ENCODE measurements at regions not wholly inside any gene's neighbourhood (a gene's known extent, or its start where the extent isn't known, plus 50 kb on each side); places are given as distances from the start of the nearest gene placed in this dataset.
"Not testable (repeated sequence)": the region's sequence is repeated elsewhere in the genome, so short reads cannot be mapped to it uniquely, and the experiment has no call there.

DNA sequence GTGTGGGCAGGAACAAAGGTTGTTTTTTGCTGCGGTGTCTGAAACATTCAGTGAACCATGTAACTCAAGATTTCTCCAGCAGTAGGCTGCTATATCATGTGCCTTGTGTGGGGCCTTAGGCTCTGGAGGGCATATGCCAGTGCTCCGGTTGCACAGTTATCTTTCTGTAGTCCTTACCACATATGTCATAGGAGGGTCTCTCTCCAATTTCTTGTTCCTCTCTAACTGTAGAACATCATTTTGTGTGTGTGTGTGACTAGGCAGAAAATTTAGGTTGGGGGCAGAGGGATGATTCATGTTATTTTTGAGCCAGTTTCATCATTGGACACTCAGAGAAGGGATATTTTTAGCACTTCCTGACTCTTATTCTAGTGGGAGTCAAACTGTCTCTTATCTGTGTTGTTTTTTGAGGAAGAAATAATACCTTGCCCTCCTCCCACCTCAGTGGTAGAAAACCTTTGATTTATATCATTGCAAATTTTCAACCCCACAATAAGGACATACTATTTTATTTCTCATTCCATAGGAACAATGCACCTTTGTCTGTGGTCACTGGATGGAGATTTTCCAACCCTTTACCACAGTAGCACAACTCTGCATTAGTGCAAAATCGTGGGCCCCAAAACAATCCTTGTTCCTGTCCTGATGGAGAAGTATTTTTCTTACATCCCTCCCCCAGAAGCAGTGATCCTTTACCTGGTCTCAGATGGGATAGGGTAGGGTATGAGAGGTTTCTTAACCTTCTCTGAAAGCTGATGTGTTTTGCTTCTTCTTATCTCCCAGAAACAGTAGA lies 113.9 kb downstream of the CCDC74A start:
- no peak for DNase-seq

DNA sequence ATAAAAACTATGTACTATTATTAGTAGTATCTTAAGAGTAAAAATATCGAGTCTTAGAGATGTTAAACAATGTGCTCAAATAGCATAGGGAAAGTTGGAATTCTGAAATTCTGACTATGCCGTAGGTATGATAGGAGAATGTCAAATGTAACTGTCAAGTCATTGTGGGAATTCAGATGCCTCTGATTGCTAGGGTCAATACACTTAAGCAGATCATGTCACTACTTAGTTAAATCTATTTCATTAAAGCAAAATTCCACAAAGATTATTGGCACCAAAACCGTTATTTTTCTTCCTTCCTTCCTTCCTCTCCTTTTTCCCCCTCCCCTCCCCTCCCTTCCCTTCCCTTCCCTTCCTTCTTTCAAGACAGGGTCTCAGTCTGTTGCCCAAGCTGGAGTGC lies 115.5 kb downstream of the CCDC74A start:
- DNase-seq: not testable (repeated sequence)

DNA sequence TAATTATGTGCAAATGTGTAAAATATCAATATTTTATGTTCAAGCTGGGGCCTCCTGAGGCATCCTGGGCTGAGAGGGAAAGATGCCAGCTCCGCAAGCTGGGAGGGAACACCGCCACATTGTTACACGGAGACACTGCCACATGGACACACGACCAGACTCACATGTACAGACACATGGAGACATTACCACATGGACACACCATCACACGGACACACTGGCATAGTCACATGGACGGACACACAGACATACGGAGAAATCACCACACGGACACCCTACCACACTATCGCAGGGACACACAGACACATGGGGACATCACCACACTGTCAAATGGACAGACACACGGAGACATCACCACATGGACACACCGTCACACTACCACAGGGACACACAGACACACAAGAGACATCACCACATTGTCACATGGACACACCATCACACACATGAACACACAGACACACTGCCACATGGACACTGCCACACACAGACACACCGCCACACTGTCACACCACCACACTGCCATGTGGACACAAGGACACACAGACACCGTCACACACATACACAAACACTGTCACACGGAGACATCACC lies 117.6 kb downstream of the CCDC74A start:
- no peak for DNase-seq

DNA sequence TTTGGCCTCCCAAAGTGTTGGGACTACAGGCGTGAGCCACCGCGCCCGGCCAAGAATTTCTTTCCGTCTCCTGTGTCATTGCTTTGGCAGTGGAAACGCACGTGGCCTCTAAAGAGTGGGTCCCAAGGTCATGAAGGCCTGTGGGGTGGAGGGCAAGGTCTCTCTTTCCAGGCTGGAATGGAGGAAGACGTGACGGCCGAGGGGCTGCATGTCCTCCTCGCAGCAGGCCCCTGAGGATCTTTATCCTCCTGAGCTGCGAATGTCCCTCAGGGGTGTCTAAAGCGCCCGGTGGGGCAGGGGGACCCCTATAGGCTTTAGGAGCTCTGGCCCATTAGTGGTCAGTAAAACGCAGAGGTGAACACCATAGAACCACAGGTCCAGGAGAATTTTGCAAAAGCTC lies 118.5 kb downstream of the CCDC74A start:
- DNase-seq: not testable (repeated sequence)

DNA sequence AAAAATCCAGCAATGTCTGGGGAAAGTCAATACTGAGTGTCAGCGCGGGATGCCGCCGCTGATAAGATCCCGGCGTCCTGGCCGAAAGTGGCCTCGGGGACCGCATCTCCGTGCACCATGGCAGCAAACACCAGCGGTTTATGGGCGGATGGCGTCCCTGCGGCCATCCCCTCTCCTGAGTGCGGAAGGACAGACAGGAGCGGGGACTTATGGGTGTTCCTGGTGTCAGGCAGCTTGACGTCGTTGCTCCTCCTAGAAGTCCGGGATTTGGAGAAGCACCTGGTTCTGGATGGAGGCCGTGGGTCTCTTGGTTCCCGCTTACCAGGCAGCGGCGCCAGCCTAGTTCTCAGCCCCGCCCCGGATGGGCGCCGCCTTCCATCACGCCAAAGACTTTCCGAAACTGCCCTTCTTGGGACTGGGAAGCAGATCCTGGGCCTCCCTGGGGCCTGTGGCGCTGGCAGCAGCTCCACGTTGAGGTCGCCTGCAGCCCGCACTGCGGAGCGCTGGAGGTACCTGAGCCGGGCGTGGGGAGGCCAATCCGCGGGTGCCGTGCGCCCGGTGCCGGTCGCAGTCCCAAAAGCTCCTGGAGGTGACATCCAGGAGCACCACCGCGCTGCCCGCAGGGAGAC lies 119.1 kb downstream of the CCDC74A start:
- no peak for DNase-seq

DNA sequence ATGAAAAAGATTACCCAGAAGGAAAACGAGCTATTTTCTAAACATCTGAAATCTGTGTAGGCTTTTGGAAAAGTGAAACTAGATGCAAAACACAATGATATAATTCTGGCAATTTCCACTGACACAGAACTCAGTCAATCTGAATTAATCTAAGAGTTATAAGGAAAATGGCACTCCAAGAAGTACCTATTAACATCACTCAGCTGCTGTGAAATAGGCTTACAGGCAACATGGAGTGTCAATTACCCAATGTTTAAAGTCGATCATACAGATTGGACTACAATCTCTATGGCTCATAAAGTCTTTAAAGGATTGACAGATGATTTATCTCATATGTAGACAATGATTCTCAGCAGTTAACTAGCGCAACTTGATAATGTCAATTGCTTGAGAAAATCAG lies 120.9 kb downstream of the CCDC74A start:
- DNase-seq: peak; percentile 13

DNA sequence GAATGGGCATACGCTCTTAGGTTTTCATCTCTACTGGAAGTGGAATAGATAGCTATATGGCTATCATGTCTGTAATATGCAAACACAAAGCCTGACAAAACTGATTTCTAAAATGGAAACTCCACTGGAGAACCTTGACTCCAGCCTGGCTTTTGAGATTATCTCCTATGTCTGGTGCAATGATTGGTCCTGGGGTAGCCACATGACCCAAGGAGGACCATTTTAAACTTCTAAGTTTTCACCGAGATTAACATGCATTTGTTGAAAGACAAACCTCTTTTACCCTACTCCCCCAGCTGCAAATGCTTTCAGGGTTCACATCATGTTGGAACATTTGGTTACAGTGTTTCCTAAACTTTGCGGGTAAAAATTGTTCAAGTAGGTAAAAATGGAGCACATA lies 124.6 kb downstream of the CCDC74A start:
- not testable (repeated sequence) for DNase-seq

DNA sequence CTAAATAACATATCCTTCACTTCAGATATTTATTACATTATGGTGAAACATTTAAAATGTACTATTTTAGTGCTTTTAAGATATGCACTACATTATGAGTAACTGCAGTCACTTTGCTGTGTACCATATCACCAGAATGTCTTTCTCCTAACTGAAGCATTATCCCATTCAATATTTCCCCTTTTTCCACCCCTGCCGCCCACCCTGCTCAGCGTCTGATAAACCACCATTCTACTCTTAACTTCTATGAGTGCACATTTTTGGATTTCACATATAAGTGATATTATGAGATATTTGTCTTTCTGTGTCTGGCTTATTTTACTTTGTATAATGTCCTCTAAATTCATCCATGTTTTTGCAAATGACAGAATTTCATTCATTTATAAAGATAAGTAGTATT lies 126.4 kb downstream of the CCDC74A start:
- not testable (repeated sequence) for DNase-seq

DNA sequence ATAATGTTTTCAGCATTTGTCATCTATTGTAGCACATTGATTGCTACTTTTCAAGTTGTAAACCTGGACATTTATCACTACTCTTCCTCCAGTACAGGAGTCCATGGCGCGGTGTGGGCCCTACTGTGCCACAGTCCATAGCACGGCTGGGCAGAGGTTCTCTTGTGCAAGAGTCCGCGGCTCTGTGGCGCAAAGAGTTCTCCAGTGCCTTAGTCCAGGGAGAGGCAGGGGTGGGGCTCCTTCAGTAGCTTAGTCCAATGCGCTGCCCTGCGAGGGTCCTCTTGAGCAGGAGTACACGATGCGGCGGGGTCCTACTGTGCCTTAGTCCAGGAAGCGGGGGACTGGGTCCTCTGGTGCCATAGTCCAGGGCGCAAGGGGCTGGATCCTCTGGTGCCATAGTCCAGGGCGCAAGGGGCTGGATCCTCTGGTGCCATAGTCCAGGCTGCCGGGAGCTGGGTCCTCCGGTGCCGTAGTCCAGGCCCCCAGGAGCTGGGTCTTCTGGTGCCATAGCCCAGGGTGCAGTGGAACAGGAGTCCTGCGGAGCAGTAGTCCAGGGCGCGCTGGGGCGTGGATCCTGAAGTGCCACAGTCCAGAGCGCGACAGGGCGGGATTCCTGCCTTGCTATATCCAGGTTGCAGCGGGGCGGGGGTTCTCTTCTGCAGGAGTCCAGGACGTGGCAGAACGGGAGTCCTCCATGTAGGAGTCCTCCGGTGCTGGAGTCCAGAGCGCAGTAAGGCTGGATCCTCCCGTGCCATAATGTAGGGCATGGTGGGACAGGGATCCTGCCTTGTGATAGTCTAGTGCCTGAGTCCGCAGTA lies 129.3 kb downstream of the CCDC74A start:
- no peak for DNase-seq

DNA sequence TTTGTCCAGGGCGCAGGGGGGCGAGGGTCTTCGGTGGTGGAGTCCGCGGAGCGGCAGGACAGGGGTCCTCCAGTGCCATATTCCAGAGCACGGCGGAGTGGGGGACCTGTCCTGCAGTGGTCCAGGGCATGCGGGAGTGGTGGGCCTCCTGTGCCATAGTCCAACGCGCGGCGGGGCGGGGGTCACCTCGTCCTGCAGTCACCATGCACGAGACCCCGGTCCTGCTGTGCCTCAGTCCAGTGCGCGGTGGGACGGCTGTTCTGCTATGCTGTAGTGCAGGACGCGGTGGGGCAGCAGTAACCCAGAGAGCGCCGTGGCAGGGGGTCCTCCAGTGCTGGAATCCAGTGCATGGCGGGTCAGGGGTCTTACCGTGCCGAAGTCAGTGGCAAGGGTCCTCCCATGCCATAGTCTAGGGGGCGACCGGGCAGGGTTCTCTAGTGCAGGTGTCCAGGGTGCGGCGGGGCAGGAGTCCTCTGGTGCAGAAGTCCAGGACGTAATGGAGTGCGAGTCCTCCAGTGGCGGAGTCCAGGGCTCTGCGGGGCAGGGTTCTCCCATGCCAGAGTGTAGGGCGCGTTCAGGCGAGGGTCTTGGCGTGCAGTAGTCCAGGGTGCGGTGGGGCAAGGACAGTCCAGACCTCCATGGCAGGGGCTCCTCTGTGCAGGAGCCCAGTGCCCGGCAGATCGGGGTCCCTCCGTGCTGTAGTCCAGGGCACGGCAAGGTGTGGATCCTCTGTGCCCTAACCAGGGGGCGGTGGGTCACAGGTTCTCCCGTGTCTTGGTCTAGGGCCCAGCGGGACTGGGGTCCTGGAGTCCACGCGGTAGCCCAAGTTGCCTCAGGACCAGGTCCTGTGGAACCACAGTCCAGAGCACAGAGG lies 130.4 kb downstream of the CCDC74A start:
- DNase-seq: no peak

DNA sequence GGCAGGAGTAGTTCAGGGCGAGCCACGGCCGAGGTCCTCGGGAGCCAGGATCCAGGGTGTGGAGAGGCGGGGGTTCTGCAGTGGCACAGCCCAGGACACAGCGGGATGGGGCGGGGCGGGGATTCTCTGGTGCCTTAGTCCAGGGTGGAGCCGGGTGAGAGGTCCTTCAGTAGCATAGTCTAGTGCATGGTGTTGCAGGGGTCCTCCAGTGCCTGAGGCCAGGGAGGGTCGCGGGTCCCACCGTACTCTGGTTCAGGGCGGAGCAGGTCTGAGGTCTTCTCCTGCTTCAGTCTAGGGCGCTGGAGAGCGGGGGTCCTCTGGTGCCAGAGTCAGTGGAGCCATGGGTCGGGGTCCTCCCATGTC lies 131.1 kb downstream of the CCDC74A start:
- DNase-seq: no peak

DNA sequence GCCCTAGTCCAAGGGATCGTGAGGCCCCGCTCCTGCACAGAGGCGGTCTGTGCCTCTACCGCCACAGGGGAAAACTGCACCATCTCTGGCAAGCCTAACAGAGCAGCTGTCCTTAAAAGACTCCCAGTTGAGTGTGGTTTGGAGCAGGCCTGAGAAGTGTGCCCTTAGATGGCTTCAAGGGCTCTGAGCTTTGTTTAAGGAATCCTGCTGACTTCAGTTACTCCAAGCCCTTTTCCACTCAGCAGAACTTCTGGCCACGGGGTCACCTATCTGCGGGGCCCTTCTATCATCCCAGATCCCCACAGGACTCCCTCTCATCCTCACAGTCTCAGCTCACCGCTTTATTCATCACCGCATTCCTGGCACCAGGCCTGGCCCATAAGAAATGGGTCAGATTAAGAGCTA lies 131.5 kb downstream of the CCDC74A start:
- DNase-seq: no peak

DNA sequence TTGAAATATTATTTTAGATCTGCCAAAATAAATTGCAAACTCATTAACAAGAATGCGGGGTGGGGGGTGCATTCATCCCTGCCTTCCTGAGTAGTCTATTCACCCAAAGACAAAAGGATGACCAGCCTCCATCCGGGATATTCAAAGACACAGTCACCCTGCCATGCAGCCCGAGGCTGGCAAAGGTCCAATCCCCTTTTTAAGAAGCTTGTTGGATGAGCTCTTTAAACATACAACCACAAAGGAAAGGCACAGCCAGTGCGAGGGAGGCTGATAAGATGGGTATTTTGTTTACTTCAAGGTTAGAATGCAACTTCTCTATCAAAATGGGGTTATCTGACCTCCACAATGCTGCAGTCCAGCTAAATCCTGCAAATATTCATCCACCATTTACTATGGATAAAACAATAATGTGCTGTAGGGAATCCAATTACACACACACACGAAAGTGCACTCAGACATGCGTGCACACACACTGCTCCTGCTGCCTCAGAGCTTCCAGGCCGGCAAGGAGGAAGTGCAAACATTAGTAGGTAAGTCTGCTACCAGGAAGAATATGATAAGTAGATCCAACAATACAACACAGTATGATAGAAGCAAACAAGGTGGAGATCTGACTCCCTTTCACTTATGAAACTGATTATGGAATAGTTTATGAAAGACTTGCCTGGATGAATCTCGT lies 133.6 kb downstream of the CCDC74A start:
- peak; percentile 83 for DNase-seq

DNA sequence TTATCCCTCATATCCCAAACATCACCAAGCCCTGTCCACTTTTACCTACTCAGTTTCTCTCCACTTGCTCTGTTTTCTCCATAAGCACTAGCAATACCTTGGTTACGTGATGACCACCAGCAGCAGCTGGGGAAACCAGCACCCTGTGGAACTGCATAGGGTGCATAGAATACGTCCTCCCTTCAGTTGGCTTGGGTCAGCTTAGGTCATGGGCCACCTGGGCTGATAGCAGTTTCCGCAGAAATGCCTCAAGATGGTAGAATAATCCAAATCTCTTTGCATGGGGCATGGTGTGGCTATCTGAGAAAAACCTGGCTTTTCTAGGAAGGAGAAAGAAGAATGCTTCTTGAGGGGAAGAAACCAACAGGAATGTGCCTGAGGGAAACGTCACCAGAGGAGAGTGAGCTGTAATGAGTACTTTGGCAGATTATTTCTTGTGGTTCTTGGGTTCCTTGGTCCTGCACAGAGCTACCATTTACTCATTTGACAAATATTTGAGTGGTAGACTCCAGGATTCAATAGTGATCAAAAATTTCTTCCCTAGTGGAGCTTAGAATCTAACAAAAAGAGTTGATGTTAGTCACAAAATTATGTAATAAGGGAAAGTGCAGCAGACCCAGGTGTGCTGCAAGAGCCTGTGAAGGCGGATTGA lies 134.3 kb downstream of the CCDC74A start:
- not testable (repeated sequence) for DNase-seq

DNA sequence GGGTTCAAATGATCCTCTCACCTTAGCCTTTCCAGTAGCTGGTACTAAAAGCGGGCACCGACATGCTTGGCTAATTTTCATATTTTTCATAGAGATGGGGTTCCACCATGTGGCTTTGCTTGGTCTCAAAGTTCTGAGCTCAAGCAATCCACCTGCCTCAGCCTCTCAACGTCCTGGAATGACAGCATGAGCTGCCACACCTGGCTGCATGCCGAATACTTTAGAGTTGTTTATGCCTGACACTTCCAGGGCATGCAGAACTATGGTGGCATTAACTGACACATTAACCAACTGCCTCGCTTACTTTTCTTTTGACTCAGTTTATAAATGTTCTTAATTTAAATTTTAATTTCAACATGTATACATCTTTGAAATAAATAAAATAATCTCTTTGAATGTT lies 135.8 kb downstream of the CCDC74A start:
- DNase-seq: not testable (repeated sequence)

DNA sequence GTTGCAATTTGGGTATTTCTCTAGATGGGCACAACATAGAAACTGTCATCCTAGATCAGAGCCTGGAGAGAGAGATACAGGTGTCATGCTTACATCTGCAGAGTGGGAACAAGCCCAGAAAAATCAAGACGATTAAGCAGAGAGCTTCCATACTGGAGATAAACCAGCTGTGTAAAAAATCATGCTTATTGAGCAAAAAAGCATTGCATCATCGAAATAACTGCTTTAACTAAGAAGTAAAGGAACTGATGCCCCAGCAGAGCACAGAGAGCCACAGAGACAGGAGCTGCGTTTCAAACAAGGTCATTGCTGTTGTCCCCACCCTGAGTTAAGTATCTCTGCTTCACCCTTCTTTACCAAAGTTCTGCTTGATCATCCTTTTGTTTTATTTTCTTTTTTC lies 138.0 kb downstream of the CCDC74A start:
- not testable (repeated sequence) for DNase-seq

DNA sequence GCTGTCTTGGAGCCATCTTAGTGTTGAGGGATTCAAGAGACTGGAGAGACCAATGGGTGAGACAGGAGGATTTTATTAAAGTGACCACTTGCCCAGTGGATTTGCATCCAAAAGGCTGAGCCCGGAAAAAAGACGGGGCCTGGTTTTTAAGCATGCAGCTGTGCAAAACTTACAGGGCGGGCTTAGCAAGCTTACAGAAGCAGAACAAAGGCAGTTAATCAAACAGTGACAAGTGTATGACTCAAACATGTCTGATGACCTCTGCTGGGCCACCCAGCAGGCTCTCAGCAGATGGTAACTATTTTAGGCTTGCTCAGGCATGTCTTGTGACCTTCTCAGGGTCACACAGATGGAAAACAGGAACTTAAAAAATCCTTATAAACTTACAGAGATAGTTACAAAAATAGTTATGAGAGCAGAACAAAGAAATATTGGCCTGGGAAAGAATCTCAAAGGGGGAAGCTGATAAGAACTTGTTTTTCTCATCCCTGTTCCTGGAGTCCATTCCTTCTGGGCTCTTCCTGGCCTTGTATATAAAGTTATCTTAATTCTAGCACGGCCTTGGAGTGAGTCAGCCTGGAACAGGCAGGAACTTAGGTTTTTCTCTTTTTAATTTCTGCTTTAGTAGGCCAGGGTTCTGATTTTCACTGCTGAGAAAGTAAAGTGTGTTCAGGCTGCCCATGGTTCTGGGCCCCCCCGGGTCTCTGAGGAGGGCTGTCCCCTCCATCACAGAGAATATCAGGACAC lies 141.3 kb downstream of the CCDC74A start:
- DNase-seq: peak; percentile 23

DNA sequence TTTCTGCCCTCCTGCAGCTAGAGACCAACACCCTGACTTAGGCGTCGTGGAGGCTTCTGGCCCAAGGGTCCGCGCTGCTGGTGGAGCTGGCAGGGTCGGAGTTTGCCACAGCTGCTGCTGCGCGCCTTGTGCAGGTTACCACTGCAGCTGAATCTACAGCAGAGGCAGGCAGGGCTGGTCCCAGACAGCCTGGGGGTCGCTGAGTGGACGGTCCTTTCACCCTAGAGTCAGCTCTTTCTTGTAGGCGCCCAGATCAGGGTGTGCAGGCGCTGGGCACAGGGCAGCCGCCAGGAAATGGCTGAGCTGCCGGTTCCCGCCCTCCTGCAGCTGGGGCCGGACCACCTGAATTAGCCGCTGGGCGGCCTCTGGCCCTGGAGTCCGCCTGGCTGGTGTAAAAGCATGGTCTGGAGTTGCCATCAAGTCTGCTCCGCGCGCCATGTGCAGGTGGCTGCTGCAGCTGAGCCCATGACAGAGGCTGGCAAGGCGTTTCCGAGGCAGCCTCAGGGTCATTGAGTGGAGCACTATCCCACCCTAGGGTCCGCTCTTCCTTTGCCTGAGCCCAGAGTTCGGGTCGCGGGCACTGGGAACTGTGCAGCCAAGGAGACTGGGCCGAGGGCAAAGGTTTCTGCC lies 144.3 kb downstream of the CCDC74A start:
- DNase-seq: peak; percentile 57

DNA sequence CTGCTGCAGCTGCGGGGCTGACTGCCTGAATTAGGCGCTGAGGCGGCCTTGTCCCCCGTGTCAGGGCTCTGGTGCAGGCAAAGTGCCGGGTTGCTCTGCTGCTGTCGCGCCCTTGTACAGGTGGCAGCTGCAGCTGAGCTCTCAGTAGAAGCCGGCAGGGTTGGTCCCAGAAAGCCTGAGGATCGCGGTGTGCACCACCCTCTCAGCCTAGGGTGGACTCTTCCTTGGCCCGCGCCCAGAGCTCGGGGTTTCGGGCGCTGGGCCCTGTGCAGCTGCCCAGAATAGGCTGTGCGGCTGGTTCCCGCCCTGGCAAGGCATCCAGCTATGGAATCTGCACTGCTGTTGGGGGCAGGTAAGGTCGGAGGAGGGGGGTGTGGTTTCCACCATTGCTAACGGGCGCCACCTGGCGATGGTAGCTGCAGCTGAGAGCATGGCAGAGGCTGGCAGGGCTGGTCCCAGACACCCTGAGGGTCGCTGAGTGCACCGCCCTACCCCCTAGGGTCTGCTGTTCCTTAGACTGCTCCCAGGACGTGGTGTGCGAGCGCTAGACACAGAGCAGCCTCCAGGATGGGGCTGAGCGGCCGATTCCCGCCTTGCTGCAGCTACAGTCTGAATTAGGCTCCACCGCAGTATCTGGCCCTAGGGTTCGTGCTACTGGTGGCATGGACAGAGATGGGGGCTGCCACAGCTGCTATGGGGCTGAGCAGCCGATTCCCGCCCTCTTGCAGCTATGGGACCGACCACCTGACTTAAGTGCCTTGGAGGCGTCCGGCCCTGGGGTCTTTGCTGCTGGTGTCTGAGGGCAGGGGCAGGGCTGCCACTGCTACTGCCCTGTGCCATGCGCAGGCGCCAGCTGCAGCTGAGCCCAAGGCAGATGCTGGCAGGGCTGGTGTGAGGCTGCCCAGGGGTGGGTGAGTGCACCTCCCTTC lies 145.0 kb downstream of the CCDC74A start:
- peak; percentile 78 for DNase-seq

Data from NCI-H146 (cell line).